RWPE1 (cell line): ENCODE measurements at regions not wholly inside any gene's neighbourhood (a gene's known extent, or its start where the extent isn't known, plus 50 kb on each side); places are given as distances from the start of the nearest gene placed in this dataset.

Experiments used
- CTCF ChIA-PET: fragments of 350-600 bp; sonication (Branson Sonifier 250); formaldehyde crosslinking; extraction: SDS; loops from one replicate; lab custom pipeline; 2021; lab: Yijun Ruan, JAX
- POLR2A ChIA-PET: fragments of 400-600 bp; formaldehyde crosslinking; extraction: SDS; loops from one replicate; lab custom pipeline; 2020; ENCODE audit warnings: antibody characterized with exemption; ENCODE audit not compliant: low non-redundant PET; lab: Yijun Ruan, JAX
- DNase-seq: peaks from one replicate; pipeline ENCODE4 v3.0.0; 2012; ENCODE audit warnings: low spot score
- H3K27ac ChIP-seq: fragments of 450-650 bp; 2 replicates; pipeline ENCODE4 v1.5.1; 2017
- CTCF ChIP-seq: fragments of 450-650 bp; conservative IDR thresholded peaks from 2 replicates; pipeline ENCODE4 v1.5.1; 2017; ENCODE audit warnings: low read depth, mild to moderate bottlenecking

GRCh38 chr2:18664421-18664820, 75.1 kb upstream of the NT5C1B start:
- H3K27ac ChIP-seq, result no peak overlapping the region
- no peak for TF ChIP-seq CTCF
- DNase-seq, result peak; percentile 2
- POLR2A ChIA-PET, result no interaction called here
- CTCF ChIA-PET, result no interaction called here

- ChIA-PET CTCF (interaction anchor here (0.5 to 0.6 kb wide), 3 partner anchors 53 to 764 kb away, joined by 3 read pairs; no protein-coding TSS in a partner anchor), POLR2A (no interaction called here)
- TF ChIP-seq CTCF, result no peak
- no peak for DNase-seq
- no peak overlapping the region for H3K27ac ChIP-seq
Measured at GRCh38 chr2:18663861-18664260, 74.5 kb upstream of the NT5C1B start.

- DNase-seq, result no peak
- ChIA-PET POLR2A (no interaction called here), CTCF (interaction anchor here (0.6 kb wide), 1 partner anchor 608 kb away, joined by 4 read pairs; no protein-coding TSS in a partner anchor)
- H3K27ac ChIP-seq, result no peak overlapping the region
- TF ChIP-seq CTCF, result no peak
Measured at GRCh38 chr2:18662689-18663088, 73.3 kb upstream of the NT5C1B start.

- ChIA-PET POLR2A (no interaction called here), CTCF (no interaction called here)
- TF ChIP-seq CTCF, result no peak
Measured at GRCh38 chr2:18659915-18660314, 70.5 kb upstream of the NT5C1B start.

GRCh38 chr2:18656048-18656447, 66.7 kb upstream of the NT5C1B start:
- ChIA-PET CTCF (no interaction called here), POLR2A (no interaction called here)
- no peak overlapping the region for H3K27ac ChIP-seq
- no peak for DNase-seq
- no peak for TF ChIP-seq CTCF

More at GRCh38 chr2:18659915-18660314, 70.5 kb upstream of the NT5C1B start:
- no peak overlapping the region for H3K27ac ChIP-seq
- no peak for DNase-seq

- ChIA-PET POLR2A (no interaction called here), CTCF (no interaction called here)
- no peak overlapping the region for H3K27ac ChIP-seq
- no peak for DNase-seq
- TF ChIP-seq CTCF, result no peak
Measured at GRCh38 chr2:18651842-18652774, 62.7 kb upstream of the NT5C1B start.
